DOHH2 (cell line): ENCODE measurements at regions not wholly inside any gene's neighbourhood (a gene's known extent, or its start where the extent isn't known, plus 50 kb on each side); places are given as distances from the start of the nearest gene placed in this dataset.

Experiments
- H3F3A ChIP-seq: fragments of 200-600 bp; sonication (generic), shearing (Covaris generic); 2 replicates; pipeline ENCODE4 v1.6.0; 2016; ENCODE audit warnings: antibody characterized with exemption, mild to moderate bottlenecking; ENCODE audit not compliant: control insufficient read depth, insufficient read depth
- H3K27ac ChIP-seq: fragments of 200-600 bp; sonication (generic); 2 replicates; pipeline ENCODE4 v1.5.1; 2014; ENCODE audit warnings: low read depth, mild to moderate bottlenecking, low read length, moderate library complexity
- H3K27me3 ChIP-seq: fragments of 200-600 bp; sonication (generic); 2 replicates; pipeline ENCODE4 v1.6.1; 2014; ENCODE audit warnings: mild to moderate bottlenecking, low read length, mixed read lengths; ENCODE audit not compliant: control insufficient read depth
- H3K36me3 ChIP-seq: fragments of 200-600 bp; sonication (generic); 2 replicates; pipeline ENCODE4 v1.6.1; 2014; ENCODE audit warnings: mild to moderate bottlenecking, low read length, moderate library complexity, mixed read lengths; ENCODE audit not compliant: control insufficient read depth
- H3K4me1 ChIP-seq: fragments of 200-600 bp; sonication (generic); 2 replicates; pipeline ENCODE4 v1.6.1; 2014; ENCODE audit warnings: mild to moderate bottlenecking, low read length, mixed read lengths; ENCODE audit not compliant: control insufficient read depth
- H3K4me2 ChIP-seq: fragments of 200-600 bp; sonication (generic); 2 replicates; pipeline ENCODE4 v1.6.0; 2014; ENCODE audit warnings: mild to moderate bottlenecking, low read length, moderate library complexity
- H3K4me3 ChIP-seq: fragments of 200-600 bp; sonication (generic); 2 replicates; pipeline ENCODE4 v1.5.1; 2014; ENCODE audit warnings: mild to moderate bottlenecking, low read length, mixed read lengths
- H3K79me2 ChIP-seq: fragments of 200-600 bp; sonication (generic); 2 replicates; pipeline ENCODE4 v1.6.1; 2014; ENCODE audit warnings: mild to moderate bottlenecking, low read length, mixed read lengths; ENCODE audit not compliant: control insufficient read depth
- H3K9me2 ChIP-seq: fragments of 200-600 bp; sonication (generic); replicated peaks from 2 replicates; pipeline ENCODE4 v1.6.1; 2014; ENCODE audit warnings: mild to moderate bottlenecking, low read length, mixed read lengths; ENCODE audit not compliant: control insufficient read depth
- H3K9me3 ChIP-seq: fragments of 200-600 bp; sonication (generic); 2 replicates; pipeline ENCODE4 v1.6.1; 2014; ENCODE audit warnings: antibody characterized with exemption, low read length, mixed read lengths; ENCODE audit not compliant: control insufficient read depth, insufficient read depth
- H4K20me1 ChIP-seq: fragments of 200-600 bp; sonication (generic); 2 replicates; pipeline ENCODE4 v1.6.0; 2014; ENCODE audit warnings: low read depth, mild to moderate bottlenecking, antibody characterized with exemption, low read length, moderate library complexity; ENCODE audit not compliant: control insufficient read depth, insufficient read depth
- EZH2phosphoT487 ChIP-seq: fragments of 200-600 bp; sonication (generic); IDR thresholded peaks from 2 replicates; pipeline ENCODE4 v1.6.1; 2017; ENCODE audit warnings: borderline replicate concordance, mild to moderate bottlenecking, antibody characterized with exemption, low read length, moderate library complexity, mixed read lengths
- TF ChIP-seq, protein P1 (sequence below): fragments of 200-600 bp; sonication (generic); IDR thresholded peaks from one replicate; pipeline ENCODE4 v1.5.1; 2014; ENCODE audit warnings: antibody characterized with exemption, mild to moderate bottlenecking, low read depth, low read length; ENCODE audit not compliant: poor library complexity, severe bottlenecking

DNA sequence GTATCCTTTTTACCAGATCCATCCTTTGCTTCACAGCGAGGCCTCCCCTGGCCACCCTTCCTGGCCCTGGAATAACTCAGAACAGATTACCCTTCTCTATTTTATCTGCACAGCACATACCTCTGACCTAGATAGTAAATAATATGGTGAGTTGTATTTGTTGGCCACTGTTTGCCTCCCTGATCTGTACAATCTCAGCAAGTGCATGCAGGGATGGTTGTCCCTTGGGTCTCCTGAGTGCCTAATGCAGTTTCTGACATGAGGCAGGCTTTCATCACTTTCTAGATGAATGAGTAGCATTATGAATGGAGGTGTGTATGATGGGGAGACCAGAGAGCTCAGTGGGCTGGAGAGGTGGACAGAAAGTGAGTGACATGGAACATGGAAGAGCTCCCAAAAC lies 525.1 kb upstream of the IGFBP3 start:
- TF ChIP-seq EZH2phosphoT487 = no peak
- TF ChIP-seq, protein P1, sequence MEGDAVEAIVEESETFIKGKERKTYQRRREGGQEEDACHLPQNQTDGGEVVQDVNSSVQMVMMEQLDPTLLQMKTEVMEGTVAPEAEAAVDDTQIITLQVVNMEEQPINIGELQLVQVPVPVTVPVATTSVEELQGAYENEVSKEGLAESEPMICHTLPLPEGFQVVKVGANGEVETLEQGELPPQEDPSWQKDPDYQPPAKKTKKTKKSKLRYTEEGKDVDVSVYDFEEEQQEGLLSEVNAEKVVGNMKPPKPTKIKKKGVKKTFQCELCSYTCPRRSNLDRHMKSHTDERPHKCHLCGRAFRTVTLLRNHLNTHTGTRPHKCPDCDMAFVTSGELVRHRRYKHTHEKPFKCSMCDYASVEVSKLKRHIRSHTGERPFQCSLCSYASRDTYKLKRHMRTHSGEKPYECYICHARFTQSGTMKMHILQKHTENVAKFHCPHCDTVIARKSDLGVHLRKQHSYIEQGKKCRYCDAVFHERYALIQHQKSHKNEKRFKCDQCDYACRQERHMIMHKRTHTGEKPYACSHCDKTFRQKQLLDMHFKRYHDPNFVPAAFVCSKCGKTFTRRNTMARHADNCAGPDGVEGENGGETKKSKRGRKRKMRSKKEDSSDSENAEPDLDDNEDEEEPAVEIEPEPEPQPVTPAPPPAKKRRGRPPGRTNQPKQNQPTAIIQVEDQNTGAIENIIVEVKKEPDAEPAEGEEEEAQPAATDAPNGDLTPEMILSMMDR = no peak
- Histone ChIP-seq H3K4me3 (no peak overlapping the region), H3K27me3 (no peaks in the 10 kb centered on the region), H3K9me2 (no peaks in the 10 kb centered on the region), H3K4me2 (no peak overlapping the region), H3K9me3 (no peaks in the 10 kb centered on the region), H3F3A (no peaks in the 10 kb centered on the region), H4K20me1 (no peaks in the 10 kb centered on the region), H3K4me1 (no peaks in the 10 kb centered on the region), H3K27ac (no peak overlapping the region), H3K79me2 (no peaks in the 10 kb centered on the region), H3K36me3 (no peaks in the 10 kb centered on the region)

DNA sequence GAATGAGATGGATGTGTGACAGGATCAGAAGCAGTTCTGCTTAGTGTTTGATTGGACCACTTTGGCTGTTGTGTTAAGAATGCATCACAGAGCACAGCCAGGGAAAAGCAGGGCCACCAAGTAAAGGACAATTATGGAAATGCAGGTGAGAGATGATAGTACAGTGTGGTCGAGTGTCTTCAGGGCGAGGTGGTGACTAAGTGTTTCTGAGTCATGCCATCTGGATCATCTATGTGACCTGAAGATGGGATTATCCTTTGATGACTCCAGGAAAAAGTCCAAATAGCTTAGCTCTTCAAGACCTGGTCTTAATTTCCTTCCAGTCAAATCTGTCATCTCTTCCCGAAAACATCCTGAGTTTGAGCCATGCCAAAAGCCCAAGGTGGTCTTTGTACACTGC lies 523.2 kb upstream of the IGFBP3 start:
- H3K9me2 ChIP-seq = no peaks in the 10 kb centered on the region
- H3K4me1 ChIP-seq = no peaks in the 10 kb centered on the region
- no peaks in the 10 kb centered on the region for H4K20me1 ChIP-seq
- H3K79me2 ChIP-seq = no peaks in the 10 kb centered on the region
- H3K27me3 ChIP-seq = no peaks in the 10 kb centered on the region
- no peak overlapping the region for H3K4me3 ChIP-seq
- no peak overlapping the region for H3K4me2 ChIP-seq
- H3K27ac ChIP-seq = no peak overlapping the region
- TF ChIP-seq, protein P1 = no peak
- TF ChIP-seq EZH2phosphoT487 = no peak
- H3K9me3 ChIP-seq = no peaks in the 10 kb centered on the region
- no peaks in the 10 kb centered on the region for H3F3A ChIP-seq
- no peaks in the 10 kb centered on the region for H3K36me3 ChIP-seq

- Histone ChIP-seq H4K20me1 (no peaks in the 10 kb centered on the region), H3K9me3 (0 out of 2 replicates have a peak, but pooled peaks cover 3% of the 10 kb centered on the region), H3K36me3 (no peaks in the 10 kb centered on the region), H3K79me2 (no peaks in the 10 kb centered on the region), H3K9me2 (no peaks in the 10 kb centered on the region), H3K27me3 (no peaks in the 10 kb centered on the region), H3K4me2 (no peak overlapping the region), H3K4me1 (no peaks in the 10 kb centered on the region), H3K4me3 (no peak overlapping the region), H3K27ac (no peak overlapping the region), H3F3A (no peaks in the 10 kb centered on the region)
- no peak for TF ChIP-seq EZH2phosphoT487
- TF ChIP-seq, protein P1 = no peak
Measured at GRCh38 chr7:46440186-46440585, 519.1 kb upstream of the IGFBP3 start.

DNA sequence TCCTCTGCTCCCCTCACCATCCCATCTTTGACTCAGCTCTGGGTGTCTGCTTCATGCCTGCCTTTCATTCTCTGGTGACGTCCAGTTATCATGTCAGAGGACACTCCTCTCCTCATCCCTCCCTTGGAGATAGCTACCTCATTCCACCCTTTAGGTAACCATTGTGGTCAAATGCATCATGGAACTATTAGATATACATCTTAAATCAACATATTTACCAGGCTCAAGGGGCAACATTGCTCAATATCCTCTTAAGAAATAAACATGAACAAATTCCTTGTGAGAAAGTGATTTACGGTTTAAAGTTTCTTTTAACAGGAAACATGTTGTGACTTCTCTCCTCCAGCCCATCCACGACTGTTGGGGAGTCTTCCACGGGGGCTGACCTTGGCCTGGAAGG lies 511.6 kb upstream of the IGFBP3 start:
- 0 out of 2 replicates have a peak, but pooled peaks cover 3% of the 10 kb centered on the region for H3K9me3 ChIP-seq
- H3K4me2 ChIP-seq = no peak overlapping the region
- no peaks in the 10 kb centered on the region for H3K4me1 ChIP-seq
- H3F3A ChIP-seq = no peaks in the 10 kb centered on the region
- H3K9me2 ChIP-seq = no peaks in the 10 kb centered on the region
- no peaks in the 10 kb centered on the region for H3K27me3 ChIP-seq
- H3K36me3 ChIP-seq = no peaks in the 10 kb centered on the region
- TF ChIP-seq EZH2phosphoT487 = no peak
- TF ChIP-seq, protein P1 = no peak
- no peak overlapping the region for H3K27ac ChIP-seq
- H3K4me3 ChIP-seq = no peak overlapping the region
- H4K20me1 ChIP-seq = no peaks in the 10 kb centered on the region
- no peaks in the 10 kb centered on the region for H3K79me2 ChIP-seq
